H9 (cell line): ENCODE measurements at regions not wholly inside any gene's neighbourhood (a gene's known extent, or its start where the extent isn't known, plus 50 kb on each side); places are given as distances from the start of the nearest gene placed in this dataset.

Source experiments
- DNase-seq: peaks from one replicate; pipeline ENCODE4 v3.0.0-alpha.2; 2017
- H2AFZ ChIP-seq: one replicate; pipeline ENCODE4 v1.6.1; 2013; ENCODE audit warnings: mild to moderate bottlenecking, low read length, control low read depth, moderate library complexity
- H2AK5ac ChIP-seq: 2 replicates; pipeline ENCODE4 v1.6.1; 2013; ENCODE audit warnings: low read length, control low read depth, mixed read lengths; ENCODE audit not compliant: insufficient read length
- H2BK120ac ChIP-seq: one replicate; pipeline ENCODE4 v1.6.1; 2013; ENCODE audit warnings: low read depth, mild to moderate bottlenecking, low read length, control low read depth, inconsistent platforms; ENCODE audit not compliant: poor library complexity, severe bottlenecking
- H2BK12ac ChIP-seq: 2 replicates; pipeline ENCODE4 v1.6.1; 2013; ENCODE audit warnings: low read length, control low read depth, mixed read lengths, low read depth; ENCODE audit not compliant: insufficient read length
- H2BK15ac ChIP-seq: 2 replicates; pipeline ENCODE4 v1.6.1; 2013; ENCODE audit warnings: low read depth, low read length, control low read depth
- H2BK20ac ChIP-seq: one replicate; pipeline ENCODE4 v1.6.1; 2013; ENCODE audit warnings: low read depth, mild to moderate bottlenecking, low read length, control low read depth, inconsistent platforms; ENCODE audit not compliant: poor library complexity, severe bottlenecking
- H2BK5ac ChIP-seq: 2 replicates; pipeline ENCODE4 v1.6.1; 2013; ENCODE audit warnings: low read length, control low read depth, mixed read lengths; ENCODE audit not compliant: insufficient read length
- H3K14ac ChIP-seq: 2 replicates; pipeline ENCODE4 v1.6.1; 2013; ENCODE audit warnings: low read length, control low read depth; ENCODE audit not compliant: insufficient read depth
- H3K18ac ChIP-seq: 2 replicates; pipeline ENCODE4 v1.6.1; 2013; ENCODE audit warnings: low read depth, mild to moderate bottlenecking, mixed read lengths, low read length, control low read depth; ENCODE audit not compliant: insufficient read length
- H3K23ac ChIP-seq: 2 replicates; pipeline ENCODE4 v1.6.1; 2013; ENCODE audit warnings: low read length, control low read depth, mixed read lengths, low read depth; ENCODE audit not compliant: insufficient read length
- H3K23me2 ChIP-seq: 2 replicates; pipeline ENCODE4 v1.6.1; 2013; ENCODE audit warnings: low read depth, mild to moderate bottlenecking, mixed read lengths, low read length, control low read depth; ENCODE audit not compliant: insufficient read length, poor library complexity, severe bottlenecking
- H3K27ac ChIP-seq: 2 replicates; pipeline ENCODE4 v1.5.1; 2013; ENCODE audit warnings: low read length, control low read depth, mixed read lengths, low read depth; ENCODE audit not compliant: insufficient read length
- H3K27me3 ChIP-seq: 2 replicates; pipeline ENCODE4 v1.6.1; 2013; ENCODE audit warnings: low read length, control low read depth, inconsistent platforms; ENCODE audit not compliant: insufficient read depth
- H3K4ac ChIP-seq: 2 replicates; pipeline ENCODE4 v1.6.1; 2013; ENCODE audit warnings: low read depth, mild to moderate bottlenecking, control low read depth, inconsistent platforms, low read length, moderate library complexity
- H3K4me1 ChIP-seq: 2 replicates; pipeline ENCODE4 v1.6.1; 2013; ENCODE audit warnings: low read length, control low read depth, inconsistent platforms; ENCODE audit not compliant: insufficient read depth
- H3K4me2 ChIP-seq: 2 replicates; pipeline ENCODE4 v1.6.1; 2013; ENCODE audit warnings: low read length, control low read depth, mixed read lengths; ENCODE audit not compliant: insufficient read length, insufficient read depth
- H3K56ac ChIP-seq: 2 replicates; pipeline ENCODE4 v1.6.1; 2013; ENCODE audit warnings: low read depth, mild to moderate bottlenecking, mixed read lengths, low read length, control low read depth; ENCODE audit not compliant: insufficient read length
- H3K79me1 ChIP-seq: 2 replicates; pipeline ENCODE4 v1.6.1; 2013; ENCODE audit warnings: low read depth, mild to moderate bottlenecking, moderate library complexity, low read length, control low read depth, inconsistent platforms; ENCODE audit not compliant: insufficient read depth, poor library complexity, severe bottlenecking
- H3K79me2 ChIP-seq: 2 replicates; pipeline ENCODE4 v1.6.1; 2013; ENCODE audit warnings: low read length, control low read depth, inconsistent platforms; ENCODE audit not compliant: insufficient read depth
- H3K9ac ChIP-seq: 2 replicates; pipeline ENCODE4 v1.6.1; 2013; ENCODE audit warnings: low read length, control low read depth, mixed read lengths; ENCODE audit not compliant: insufficient read length; ENCODE audit errors: extremely low read depth
- H3K9me3 ChIP-seq: one replicate; pipeline ENCODE4 v1.6.1; 2013; ENCODE audit warnings: low read depth, low read length, inconsistent platforms; ENCODE audit not compliant: control insufficient read depth
- H3T11ph ChIP-seq: one replicate; pipeline ENCODE4 v1.6.1; 2013; ENCODE audit warnings: mild to moderate bottlenecking, low read length, control low read depth, inconsistent platforms
- H4K20me1 ChIP-seq: one replicate; pipeline ENCODE4 v1.6.1; 2013; ENCODE audit not compliant: control insufficient read depth, insufficient read length, insufficient read depth
- H4K5ac ChIP-seq: 2 replicates; pipeline ENCODE4 v1.6.1; 2013; ENCODE audit warnings: low read depth, mild to moderate bottlenecking, mixed read lengths, low read length, control low read depth; ENCODE audit not compliant: insufficient read length
- H4K8ac ChIP-seq: replicated peaks from 2 replicates; pipeline ENCODE4 v1.6.1; 2013; ENCODE audit warnings: low read length, control low read depth, mixed read lengths, low read depth; ENCODE audit not compliant: insufficient read length
- H4K91ac ChIP-seq: 2 replicates; pipeline ENCODE4 v1.6.1; 2013; ENCODE audit warnings: low read depth, mild to moderate bottlenecking, moderate library complexity, mixed read lengths, low read length, control low read depth; ENCODE audit not compliant: insufficient read length
- H3K27ac Mint-ChIP-seq, 3 experiments: 2 replicates in 2 of 3; 3 replicates in 1 of 3; pipeline ENCODE4 v1.8.0; 2020 to 2021; ENCODE audit warnings: mixed read lengths in 3 of 3, mild to moderate bottlenecking in 1 of 3, moderate library complexity in 1 of 3
- H3K27me3 Mint-ChIP-seq: 2 replicates; pipeline ENCODE4 v1.8.0; 2021; ENCODE audit warnings: low read depth, mild to moderate bottlenecking, moderate library complexity, mixed read lengths
- H3K36me3 Mint-ChIP-seq, 3 experiments: 2 replicates in 2 of 3; 3 replicates in 1 of 3; pipeline ENCODE4 v1.8.0; 2020 to 2021; ENCODE audit warnings: low read depth in 3 of 3, mixed read lengths in 3 of 3; ENCODE audit not compliant: insufficient read depth in 1 of 3
- H3K4me1 Mint-ChIP-seq, 2 experiments: 2 replicates each; pipeline ENCODE4 v1.8.0; 2020; ENCODE audit warnings: mixed read lengths in 2 of 2
- H3K4me3 Mint-ChIP-seq, 2 experiments: 2 replicates in 1 of 2; 3 replicates in 1 of 2; pipeline ENCODE4 v1.8.0; 2020 to 2021; ENCODE audit warnings: mild to moderate bottlenecking in 2 of 2, mixed read lengths in 2 of 2, moderate library complexity in 1 of 2
- H3K9me3 Mint-ChIP-seq, 2 experiments: 2 replicates in 1 of 2; 3 replicates in 1 of 2; pipeline ENCODE4 v1.8.0; 2020; ENCODE audit warnings: mild to moderate bottlenecking in 2 of 2, mixed read lengths in 2 of 2, moderate library complexity in 1 of 2
- WGBS: extraction: QIAGEN DNeasy Blood & Tissue Kit; methylation state at CpG from one replicate; pipeline ENCODE4 v1.1.7; 2013; ENCODE audit warnings: missing lambda C conversion rate, low lambda C conversion rate, mixed read lengths; ENCODE audit not compliant: insufficient read length; ENCODE audit errors: extremely low coverage; 5-methylcytosine and 5-hydroxymethylcytosine counted together
- TF ChIP-seq, protein P1 (sequence below): fragments of 200-600 bp; sonication (generic); conservative IDR thresholded peaks from 3 replicates; pipeline ENCODE4 v1.8.0; 2021; ENCODE audit warnings: antibody characterized with exemption, mild to moderate bottlenecking

DNA sequence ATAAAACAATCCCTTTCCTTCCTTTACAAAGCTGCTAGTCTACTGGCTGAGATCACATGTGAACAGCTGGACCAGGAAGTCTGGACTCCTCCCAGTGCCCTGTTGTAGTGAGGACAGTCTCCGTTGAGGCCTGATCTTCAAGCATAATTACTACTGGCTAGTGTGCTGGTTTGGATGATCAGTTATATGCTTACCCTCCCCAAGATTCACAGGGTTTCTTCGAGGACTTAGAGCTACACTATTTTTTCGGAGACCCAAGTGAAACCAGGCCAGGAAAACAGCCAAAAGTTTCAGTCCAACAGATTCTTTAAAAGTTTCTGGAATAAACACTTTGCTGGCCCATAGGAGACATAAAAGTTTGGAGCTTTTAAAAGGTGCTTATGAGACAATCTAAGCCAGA is 194.9 kb upstream of the CDH11 start:
- Histone ChIP-seq H2BK15ac (no peak overlapping the region), H2BK20ac (no peak overlapping the region), H3K9me3 (no peaks in the 10 kb centered on the region), H4K5ac (no peak overlapping the region), H3K79me2 (no peaks in the 10 kb centered on the region), H3K9ac (no peak overlapping the region), H3K27me3 (no peaks in the 10 kb centered on the region), H3K4me1 (peaks cover 6% of the 10 kb centered on the region; the same call in 1 of the 2 replicates), H3K4me2 (no peak overlapping the region), H4K20me1 (no peaks in the 10 kb centered on the region), H2AFZ (no peak overlapping the region), H3K27ac (no peak overlapping the region), H4K91ac (no peak overlapping the region), H2BK12ac (no peak overlapping the region), H3K18ac (no peak overlapping the region), H4K8ac (no peak overlapping the region), H2BK5ac (no peak overlapping the region), H3K14ac (no peak overlapping the region), H3K56ac (no peak overlapping the region), H2BK120ac (no peak overlapping the region), H3K4ac (no peak overlapping the region), H3K23me2 (peaks cover 3% of the 10 kb centered on the region), H3T11ph (no peak overlapping the region), H3K79me1 (no peaks in the 10 kb centered on the region), H3K23ac (no peak overlapping the region), H2AK5ac (no peak overlapping the region)
- DNase-seq = no peak
- Mint-ChIP-seq H3K27me3 (peaks cover 24% of the 10 kb centered on the region), H3K4me3 (no peak overlapping the region), H3K4me1 (peaks cover 18 to 26% of the 10 kb centered on the region in 2 experiments), H3K36me3 (no peaks in the 10 kb centered on the region), H3K27ac (no peak overlapping the region), H3K9me3 (no peaks in the 10 kb centered on the region; a peak in 1 of 5 replicates)
- TF ChIP-seq, protein P1, sequence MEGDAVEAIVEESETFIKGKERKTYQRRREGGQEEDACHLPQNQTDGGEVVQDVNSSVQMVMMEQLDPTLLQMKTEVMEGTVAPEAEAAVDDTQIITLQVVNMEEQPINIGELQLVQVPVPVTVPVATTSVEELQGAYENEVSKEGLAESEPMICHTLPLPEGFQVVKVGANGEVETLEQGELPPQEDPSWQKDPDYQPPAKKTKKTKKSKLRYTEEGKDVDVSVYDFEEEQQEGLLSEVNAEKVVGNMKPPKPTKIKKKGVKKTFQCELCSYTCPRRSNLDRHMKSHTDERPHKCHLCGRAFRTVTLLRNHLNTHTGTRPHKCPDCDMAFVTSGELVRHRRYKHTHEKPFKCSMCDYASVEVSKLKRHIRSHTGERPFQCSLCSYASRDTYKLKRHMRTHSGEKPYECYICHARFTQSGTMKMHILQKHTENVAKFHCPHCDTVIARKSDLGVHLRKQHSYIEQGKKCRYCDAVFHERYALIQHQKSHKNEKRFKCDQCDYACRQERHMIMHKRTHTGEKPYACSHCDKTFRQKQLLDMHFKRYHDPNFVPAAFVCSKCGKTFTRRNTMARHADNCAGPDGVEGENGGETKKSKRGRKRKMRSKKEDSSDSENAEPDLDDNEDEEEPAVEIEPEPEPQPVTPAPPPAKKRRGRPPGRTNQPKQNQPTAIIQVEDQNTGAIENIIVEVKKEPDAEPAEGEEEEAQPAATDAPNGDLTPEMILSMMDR = no peak
- WGBS = no CpG with 5 or more reads among the region's 3 CpGs
